Left ventricle myocardium superior (tissue), 1 donor: ENCODE measurements at regions not wholly inside any gene's neighbourhood (a gene's known extent, or its start where the extent isn't known, plus 50 kb on each side); places are given as distances from the start of the nearest gene placed in this dataset.

Source experiments
- ATAC-seq: fragments of 200-7000 bp; cut with Tn5 transposase; one replicate; pipeline ENCODE4 v1.9.1; 2020; ENCODE audit warnings: mild to moderate bottlenecking, moderate library complexity
- DNase-seq: peaks from one replicate; pipeline ENCODE4 v3.0.0-alpha.2; 2020
- intact Hi-C: fragments of 100-400 bp; cut with micrococcal nuclease; formaldehyde crosslinking; loops from one replicate; pipeline ENCODE4 v1.11.0; 2022
- donor health status: DM: no; HTN: yes; CAD: no; lungs with severe emphysema.

DNA sequence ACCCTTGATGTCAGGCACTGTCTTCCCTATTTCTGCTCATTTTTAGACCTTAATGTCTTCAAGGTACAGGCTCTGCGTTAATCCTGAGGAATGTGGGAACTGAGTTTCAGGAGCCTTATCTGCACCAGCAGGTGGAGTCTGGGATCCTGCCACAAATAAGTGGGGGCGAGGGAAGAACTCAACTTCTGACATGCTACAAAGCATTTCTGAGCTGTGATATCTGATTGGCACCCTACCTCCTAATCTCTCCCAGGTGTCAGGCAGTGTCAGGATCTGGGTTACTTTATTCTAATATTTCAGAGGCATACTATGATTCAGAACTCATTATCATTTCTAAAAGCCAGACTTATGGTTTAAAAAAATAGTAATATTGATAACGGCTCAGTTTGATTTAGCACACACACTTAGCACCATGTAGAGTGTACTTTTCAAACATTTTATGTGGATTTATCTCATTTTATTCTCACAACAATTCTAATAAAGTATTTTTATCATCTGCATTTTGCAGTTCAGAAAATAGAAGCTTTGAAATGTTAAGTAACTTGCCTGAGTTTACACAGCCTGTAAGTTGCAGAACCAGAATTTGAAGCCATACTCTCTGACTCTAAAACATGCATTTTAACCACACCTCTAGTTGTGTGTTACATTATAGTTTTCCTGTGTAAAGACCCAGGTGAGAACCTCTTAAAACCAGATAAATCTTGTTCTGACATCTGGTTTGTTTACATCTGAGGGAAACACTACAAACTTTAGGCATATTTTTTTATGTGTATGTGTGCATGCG lies 358.6 kb downstream of the TDRD3 start:
- intact Hi-C loops: no loop called here
- ATAC-seq: no peak
- no peak for DNase-seq

DNA sequence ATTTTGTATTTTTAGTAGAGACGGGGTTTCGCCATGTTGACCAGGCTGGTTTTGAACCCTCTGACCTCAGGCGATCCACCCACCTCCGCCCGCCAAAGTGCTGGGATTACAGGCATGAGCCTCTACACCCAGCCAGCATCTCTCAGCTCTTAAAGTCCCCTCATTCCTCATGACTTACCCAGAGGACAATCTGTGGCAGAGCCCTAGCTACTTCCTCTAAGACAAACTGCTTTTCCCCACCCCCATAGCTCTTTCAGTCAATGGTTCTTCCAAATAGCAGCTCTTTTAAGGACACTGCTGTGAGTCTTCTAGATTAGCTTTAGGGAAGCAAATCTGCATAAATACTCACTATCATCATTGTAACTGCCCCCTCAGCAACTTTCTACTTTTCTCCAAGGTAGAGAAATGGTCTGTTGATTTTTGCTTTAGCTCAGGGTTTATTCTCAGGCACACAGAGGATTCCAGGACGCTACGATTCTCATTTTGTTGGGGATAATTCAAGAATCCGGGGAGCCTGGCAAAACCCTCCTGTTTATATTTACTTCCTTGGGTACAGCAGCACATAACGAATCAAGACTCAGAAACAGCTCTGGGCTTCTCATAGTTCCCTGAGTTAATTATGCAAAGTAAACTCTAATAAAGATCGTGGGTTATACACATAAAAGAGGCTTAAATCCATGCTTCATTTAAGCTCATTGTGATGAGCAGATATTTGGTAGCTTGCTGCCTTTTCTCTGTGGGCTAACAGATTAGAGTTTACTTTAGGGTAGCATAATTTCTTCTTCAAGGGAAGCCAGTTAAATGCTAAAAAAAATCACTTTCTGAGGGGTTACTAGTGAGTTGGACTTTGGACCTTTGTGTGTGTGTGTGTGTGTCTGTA lies 357.4 kb downstream of the TDRD3 start:
- no peak for DNase-seq
- no peak for ATAC-seq
- intact Hi-C loops: no loop called here

DNA sequence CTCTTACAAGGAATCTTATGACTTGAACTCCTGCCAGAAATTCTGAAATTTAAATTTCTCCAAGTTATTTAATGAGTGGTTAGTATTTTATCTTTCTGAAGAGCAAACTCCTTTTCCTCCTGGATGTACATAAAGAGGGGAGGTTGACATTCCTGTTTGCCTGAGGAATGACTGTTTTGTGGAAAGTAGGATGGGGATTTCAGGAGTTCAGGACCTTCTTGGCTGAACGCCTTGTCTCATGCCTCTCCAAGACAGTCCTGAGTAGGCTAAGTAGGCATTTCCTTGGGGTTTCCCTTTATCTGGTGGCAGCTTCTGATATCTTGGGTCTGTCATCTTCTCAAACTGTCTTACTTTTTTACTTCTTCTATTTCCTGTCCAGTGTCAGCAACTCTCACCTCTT lies 356.6 kb downstream of the TDRD3 start:
- no peak for DNase-seq
- intact Hi-C loops: no loop called here
- ATAC-seq: no peak

DNA sequence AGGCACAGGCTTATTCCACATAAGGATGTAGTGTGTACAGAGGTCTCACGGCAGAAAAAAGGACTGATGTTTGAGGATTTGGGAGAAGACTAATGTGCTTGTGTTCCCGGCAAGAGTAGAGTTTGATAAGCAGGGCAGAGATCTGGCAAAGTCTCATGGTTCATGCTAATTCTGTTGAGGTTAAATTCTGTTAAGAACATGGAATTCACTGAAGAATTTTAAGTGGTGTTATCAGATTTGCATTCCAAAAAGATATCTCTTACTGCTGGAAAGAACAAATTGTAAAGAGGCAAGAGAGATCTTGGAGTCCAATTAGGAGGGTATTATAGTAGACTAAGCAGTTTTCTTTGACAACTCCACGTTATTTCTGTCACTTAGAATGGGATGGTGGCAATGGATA lies 348.3 kb downstream of the TDRD3 start:
- intact Hi-C loops: no loop called here
- ATAC-seq: no peak
- no peak for DNase-seq

DNA sequence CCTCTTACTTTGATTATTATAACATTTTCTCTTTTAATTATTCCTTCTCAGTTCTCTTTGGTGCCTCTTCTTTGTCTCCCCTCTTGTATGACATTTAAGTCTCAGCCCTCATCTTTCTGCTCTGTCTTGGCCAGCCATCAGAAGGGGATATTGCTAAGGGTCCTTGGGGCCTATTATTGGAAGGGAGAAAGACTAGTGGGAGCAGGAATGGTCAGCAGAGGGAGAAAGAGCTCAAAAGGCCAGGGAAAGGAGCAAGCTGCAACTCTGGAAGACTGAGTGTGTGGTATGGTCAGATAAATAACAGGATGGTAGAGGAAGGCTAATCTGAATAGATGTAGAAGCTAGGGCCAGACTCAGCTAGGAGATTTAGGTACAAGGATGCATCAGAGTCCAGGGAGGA lies 336.9 kb downstream of the TDRD3 start:
- DNase-seq (no peak), ATAC-seq (no peak)
- intact Hi-C loops: no loop called here

DNA sequence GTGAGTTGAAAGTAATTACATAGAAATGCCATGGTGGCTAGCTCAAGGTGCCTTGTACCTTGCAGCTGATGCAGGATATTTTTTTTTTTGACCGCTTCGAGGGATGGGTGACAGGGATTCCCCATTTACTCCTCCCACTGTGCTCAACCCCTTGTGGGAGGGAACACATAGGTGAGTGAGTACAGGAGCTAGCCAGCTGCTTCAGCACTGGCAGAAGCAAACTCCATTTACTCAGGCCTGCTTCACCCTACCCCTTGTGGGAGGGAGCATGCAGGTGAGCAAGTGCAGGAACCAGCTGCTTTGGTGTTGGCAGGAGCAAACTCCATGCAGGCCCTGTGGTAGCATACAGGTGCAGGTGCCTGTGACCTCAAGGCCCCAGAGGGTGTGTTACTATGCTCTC lies 330.1 kb downstream of the TDRD3 start:
- intact Hi-C loops: no loop called here
- no peak for DNase-seq
- no peak for ATAC-seq

DNA sequence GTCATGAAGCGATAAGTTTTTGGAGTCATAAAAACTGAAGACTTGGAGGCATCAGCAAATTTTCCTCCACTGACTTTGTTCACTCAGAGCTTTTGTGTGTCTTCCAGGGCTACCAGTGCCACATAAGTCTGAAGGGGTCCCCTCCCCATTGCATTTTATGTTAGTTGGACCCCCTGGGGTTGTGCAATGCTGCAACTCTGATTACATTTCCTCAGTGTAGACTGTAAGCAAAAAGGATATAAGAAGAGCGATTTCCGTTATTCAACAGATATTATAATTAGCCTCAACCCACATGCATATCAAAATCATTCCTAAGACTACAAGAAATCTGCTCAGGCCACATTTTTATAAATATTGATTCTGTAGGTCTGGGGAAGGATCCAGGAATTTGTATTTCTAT lies 324.0 kb downstream of the TDRD3 start:
- intact Hi-C loops: no loop called here
- DNase-seq (no peak), ATAC-seq (no peak)

DNA sequence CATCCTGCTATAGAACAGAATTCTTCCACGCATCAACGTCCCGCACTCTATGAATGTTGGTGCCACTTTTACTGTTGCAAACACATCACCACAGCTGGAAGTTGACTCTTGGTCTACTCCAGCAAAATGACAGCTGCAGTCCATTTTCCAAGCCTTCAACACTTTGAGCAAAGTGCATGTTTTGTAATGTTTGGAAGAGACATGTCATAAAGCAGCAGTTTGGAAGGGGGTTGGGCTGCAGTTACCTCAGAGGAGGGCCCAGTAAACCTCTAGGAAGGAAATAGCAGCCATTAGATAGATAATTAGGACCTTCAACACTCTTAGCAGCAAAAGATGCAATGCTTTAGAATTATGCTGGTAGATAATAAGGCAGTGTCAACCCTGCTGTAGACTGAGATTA lies 323.6 kb downstream of the TDRD3 start:
- intact Hi-C loops: no loop called here
- no peak for DNase-seq
- ATAC-seq: peak; percentile 58

DNA sequence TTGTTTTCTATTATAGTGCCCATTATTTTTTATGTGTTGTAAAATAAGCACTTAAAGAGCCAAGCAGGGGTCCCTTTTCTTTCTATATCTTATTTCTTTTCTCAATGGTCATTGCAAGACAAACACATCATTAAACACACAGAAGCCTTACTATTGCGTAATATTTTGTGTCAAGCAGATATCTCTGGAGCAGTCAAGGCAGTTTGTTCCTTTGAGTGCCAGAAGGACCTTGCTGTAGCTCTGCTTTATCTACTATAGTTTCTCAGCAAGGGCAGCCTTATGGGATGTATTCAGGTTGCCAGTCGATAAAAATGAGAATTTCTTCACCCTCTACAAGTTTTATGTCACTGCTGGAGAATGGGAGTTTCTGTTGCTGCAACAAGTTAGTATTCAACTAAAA lies 319.3 kb downstream of the TDRD3 start:
- intact Hi-C loops: no loop called here
- DNase-seq: no peak
- ATAC-seq: peak; percentile 38

DNA sequence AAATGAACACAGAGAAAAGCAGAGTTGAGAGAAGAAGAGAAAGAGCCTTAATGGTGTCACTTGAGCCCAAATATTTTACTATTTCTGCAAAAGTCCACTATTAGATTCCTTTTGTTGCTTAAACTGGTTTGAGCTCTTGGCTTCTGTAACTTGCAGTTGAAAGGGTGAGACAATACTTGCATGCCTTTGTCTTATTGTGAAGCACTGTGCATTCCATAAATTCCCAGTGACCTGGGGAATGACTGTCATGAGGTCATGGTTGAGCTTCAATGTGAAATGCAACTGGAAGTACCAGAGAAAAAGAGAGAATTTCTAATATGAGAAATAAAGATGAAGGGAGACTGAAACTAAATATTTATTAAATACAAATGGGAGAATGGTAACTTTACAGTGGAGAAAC lies 310.9 kb downstream of the TDRD3 start:
- intact Hi-C loops: no loop called here
- no peak for DNase-seq
- ATAC-seq: no peak

DNA sequence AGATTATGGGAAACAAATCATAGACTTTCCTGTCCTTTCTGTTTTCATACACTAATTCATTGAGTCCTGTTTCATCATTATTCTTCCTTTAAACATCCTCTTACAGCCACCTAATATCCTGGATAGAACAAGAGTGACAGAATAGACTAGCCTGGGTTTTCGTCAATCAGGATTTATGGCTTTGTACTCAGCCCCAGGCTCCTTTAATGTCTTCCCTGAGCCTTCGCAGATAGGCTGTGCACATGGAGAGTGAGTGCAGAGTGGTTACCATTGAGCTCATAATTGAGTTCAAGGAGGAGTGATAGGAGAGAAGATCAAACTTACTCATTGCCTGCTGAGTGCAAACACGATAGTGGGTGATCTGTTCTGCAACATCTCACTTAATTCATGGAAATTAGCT lies 304.9 kb downstream of the TDRD3 start:
- DNase-seq: no peak

DNA sequence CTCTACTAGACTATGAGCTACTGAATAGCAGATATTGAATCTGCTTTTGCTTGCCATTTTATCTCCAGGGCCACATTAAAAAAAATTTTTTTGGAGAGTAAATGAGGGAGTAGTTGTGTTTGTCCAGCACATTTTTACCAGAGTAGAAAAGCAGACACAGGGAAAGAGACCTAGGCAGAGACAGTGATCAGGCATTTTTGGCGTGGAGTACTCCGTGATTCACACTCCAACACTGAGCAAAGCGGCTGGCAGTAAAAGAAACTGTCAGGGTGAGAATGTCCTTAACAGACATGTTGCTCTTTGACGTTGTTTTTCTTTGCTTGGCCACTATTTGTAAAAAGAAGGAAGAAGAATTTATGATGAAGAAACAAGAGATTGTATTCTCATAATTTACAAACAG lies 304.0 kb downstream of the TDRD3 start:
- intact Hi-C loops: no loop called here
- ATAC-seq: no peak
- DNase-seq: no peak

More for the DNA sequence above, 304.9 kb downstream of the TDRD3 start:
- no peak for ATAC-seq
- intact Hi-C loops: no loop called here

DNA sequence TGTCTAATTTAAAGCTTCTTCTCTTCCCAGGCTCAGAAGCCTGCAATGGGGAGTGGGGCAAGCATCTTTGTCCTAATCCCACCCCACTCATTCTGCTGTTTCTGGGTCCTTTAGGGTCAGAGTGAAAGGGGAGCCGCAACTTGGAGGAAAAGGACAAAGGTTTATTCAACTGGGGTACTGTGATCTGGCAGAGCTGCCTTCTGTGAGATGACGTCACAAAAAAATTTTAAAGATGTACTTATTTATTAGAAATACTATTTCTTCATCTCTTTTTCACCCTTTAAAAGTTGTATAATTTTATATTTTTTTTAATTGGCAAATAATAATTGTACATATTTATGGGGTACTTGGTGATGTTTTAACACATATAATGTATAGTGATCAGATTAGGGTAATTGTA lies 302.6 kb downstream of the TDRD3 start:
- intact Hi-C loops: no loop called here
- ATAC-seq (no peak), DNase-seq (no peak)

DNA sequence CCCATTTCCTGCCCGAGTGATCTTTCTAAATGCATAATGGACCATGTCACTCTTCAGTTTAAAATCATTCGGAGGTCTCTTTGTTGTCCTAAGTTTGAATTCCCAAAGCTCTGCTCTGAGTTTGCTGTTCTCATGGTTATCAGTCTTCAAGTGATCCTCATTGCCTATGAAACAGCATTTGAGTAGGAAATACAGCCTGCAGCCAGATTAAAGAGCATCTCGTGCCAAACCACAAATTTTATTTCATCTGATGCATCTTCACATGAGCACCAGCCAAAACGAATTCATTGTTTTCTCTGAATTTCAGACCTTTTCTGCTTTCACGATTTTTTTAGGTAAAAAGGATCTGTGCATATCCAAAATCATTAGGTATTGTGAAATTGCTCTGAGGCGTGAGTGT lies 299.6 kb downstream of the TDRD3 start:
- ATAC-seq: no peak
- intact Hi-C loops: no loop called here
- DNase-seq: no peak

DNA sequence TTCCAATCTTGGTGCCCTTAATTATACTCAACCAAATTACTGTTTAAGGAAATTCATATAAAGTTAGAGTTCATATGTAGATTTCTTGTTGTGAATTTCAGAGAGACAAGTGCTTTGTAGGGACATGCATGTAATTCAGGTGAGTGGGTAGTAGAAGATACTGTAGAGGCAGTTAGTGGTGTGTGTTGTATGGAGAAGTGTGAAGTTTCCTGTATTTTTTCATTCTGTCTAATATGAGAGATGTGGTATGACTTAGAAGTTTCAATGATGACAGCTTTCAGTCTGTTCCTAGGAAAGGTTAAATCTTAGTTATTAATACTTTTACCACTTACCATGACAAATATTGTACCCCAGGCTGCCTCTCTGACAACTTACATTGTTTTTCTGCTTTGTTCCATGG lies 294.2 kb downstream of the TDRD3 start:
- no peak for ATAC-seq
- DNase-seq: no peak
- intact Hi-C loops: no loop called here

DNA sequence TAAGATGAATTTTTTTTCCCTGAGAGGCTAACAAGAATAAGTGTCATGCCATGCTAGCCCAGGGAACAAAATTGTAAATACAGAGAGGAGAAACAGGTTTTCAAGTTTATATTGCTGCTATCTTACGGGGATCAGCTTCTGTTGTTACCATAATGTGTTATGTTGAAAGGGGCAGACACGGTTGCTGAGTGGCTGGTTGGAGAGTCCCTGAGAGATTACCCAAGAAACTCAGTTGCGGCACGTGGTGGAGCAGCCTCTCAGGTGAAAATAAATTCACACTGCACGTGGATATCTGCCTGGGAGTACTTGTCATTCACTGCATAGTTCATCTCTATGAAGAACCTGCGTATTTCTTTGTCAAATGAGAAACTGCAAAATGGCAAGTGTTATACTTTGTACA lies 293.6 kb downstream of the TDRD3 start:
- intact Hi-C loops: no loop called here
- ATAC-seq (no peak), DNase-seq (no peak)

DNA sequence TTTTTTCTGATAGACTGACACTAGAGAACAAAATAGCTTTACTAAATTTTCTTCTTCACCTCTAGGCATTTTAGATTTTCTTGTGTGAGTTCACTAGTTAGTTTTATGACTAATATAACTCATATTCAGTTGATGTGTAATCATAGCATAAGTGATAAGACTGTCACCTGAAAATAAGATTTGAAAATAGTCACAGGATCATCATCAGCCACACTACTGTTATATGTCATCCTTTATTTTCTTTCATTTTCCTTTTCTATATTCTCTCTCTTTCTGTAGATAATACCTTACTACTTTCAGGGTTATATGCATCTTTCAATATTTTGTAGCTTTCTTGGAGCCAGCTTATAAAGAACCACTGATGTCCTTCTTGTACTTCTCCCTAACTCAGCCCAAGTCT lies 292.6 kb downstream of the TDRD3 start:
- DNase-seq (no peak), ATAC-seq (no peak)
- intact Hi-C loops: no loop called here

DNA sequence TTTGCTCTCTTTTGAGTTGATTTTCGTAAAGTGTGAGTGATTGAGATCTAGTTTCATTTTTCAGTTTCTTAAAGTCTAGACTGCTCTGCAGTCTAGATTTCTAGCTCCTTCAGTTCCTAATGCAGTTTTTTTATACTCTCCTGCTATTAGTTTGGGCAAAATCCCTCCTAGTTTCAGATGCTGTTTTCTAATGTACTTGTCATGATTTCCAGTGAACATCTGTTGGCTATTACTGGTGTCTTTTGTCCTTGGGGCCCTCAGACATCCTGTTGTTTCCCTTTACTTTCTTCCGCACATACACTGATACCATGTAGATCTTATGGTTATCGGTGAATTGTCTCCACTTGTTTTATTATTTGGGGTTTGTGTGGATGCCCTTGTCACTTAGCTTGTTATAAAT lies 292.1 kb downstream of the TDRD3 start:
- intact Hi-C loops: no loop called here
- DNase-seq (no peak), ATAC-seq (no peak)

DNA sequence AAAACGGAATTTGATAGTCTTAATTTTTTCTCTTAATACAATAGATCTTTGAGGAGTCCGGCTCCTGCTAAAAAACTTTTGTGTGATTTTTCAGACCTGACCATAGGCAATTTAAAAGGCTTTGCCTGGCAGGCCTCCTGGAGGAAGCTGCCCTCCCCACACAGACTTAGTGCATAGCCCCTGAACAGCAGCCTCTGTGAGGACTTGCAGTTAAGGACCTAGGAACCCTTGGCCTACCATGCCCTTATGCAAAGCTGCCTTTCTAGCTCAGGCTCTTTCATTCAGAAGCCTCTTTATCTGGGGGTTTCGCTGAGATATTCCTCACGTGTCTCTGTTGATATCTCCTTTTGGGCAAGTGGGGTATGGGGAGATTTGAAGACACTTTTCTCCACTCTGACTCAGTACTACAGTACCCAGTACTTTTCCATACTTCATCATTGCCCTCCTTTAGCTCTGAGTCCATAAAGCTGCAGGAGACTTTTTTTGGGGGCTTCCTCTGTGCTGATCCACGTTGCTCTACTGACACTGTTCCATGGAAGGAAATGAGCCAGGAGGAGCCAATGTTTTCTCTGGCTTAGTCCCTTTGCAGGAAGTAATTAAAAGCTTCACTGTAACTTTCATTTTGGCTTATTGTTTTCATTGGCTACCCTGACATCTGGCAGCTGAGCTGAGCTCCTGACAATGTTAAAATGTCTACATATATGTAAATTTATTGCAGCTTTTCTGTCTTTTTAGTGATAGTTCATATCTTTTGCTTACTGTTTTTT lies 283.1 kb downstream of the TDRD3 start:
- DNase-seq (no peak), ATAC-seq (peak; percentile 26)
- intact Hi-C loops: no loop called here

DNA sequence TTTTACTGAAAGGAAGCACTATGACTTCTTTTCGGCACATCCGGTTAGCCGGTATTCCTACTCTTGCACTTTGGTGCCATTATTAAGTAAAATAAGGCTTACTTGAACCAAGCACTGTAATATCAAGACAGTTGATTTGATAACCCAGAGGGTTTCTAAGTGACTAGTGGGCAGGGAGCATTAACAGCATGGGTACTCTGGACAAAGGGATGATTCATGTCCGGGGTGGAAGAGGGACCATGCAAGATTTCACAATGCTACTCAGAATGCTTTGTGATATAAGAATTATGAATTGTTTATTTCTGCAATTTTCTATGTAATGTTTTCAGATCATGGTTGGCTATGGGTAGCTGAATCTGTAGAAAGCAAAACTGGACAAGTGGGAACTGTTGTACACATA lies 282.1 kb downstream of the TDRD3 start:
- DNase-seq (no peak), ATAC-seq (no peak)
- intact Hi-C loops: no loop called here
